ENCODE measurements at regions not wholly inside any gene's neighbourhood (a gene's known extent, or its start where the extent isn't known, plus 50 kb on each side); places are given as distances from the start of the nearest gene placed in this dataset.

DNA sequence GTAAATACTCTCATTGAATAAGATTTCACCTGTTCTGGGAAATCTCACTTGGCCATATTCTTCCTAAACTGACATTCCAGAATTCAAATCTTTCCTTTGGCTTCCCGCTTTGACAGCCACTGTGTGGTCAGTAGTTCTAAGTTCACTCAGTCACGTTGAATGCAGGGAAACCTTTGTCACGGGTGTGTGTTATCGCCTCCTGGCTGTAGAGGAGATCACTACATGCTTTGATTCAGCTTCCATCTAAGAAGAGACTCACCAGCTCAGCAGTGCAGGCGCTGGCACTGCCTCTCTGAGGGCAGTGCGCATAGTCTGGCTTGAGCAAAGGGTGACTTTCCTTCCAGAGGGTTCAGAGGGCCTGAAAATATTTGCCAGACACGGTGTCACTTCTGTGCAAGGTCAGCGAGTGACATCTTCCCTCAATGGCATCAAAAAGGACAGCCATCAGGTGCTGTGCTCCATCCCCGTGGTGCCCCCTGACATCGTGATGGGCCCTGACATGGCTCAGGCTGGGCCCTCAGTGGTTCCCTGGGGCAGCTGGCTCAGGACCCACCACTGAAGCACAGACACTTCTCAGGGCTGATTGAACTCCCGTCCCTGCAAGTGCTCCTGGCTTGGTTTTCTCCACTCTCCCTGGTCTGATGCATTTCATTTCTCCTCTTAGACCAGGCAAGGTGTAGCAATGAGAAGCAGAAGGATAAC lies 635.4 kb upstream of the ARGLU1 start:
- POLR2A ChIA-PET = no interaction called here
- no TSS peak for BruUV-seq (replicated peaks)
- Histone ChIP-seq H3K9ac (ENCODE audit: insufficient read depth in 1 of 2, low read depth in 2 of 2, low read length in 2 of 2) (no peak overlapping the region), H3K4me1 (replicated peaks in 1 of 2; ENCODE audit: control insufficient read depth in 2 of 2, insufficient read depth in 2 of 2, low read length in 2 of 2) (no peaks in the 10 kb centered on the region), H3K27me3 (ENCODE audit: control insufficient read depth in 2 of 2, insufficient read depth in 2 of 2, low read length in 2 of 2) (no peaks in the 10 kb centered on the region), H3K9me3 (replicated peaks; ENCODE audit: control insufficient read depth, insufficient read depth, low read depth, low read length) (no peaks in the 10 kb centered on the region), H3K79me2 (ENCODE audit: control insufficient read depth, insufficient read depth, low read length) (no peaks in the 10 kb centered on the region), H3K9me1 (ENCODE audit: control insufficient read depth, insufficient read depth, low read length) (no peaks in the 10 kb centered on the region), H3K4me3 (no peak overlapping the region), H2AFZ (ENCODE audit: low read depth, low read length) (no peak overlapping the region), H3K27ac (ENCODE audit: extremely low read depth, low read depth, low read length) (no peak overlapping the region), H4K20me1 (replicated peaks; ENCODE audit: control insufficient read depth, insufficient read depth, low read length) (no peaks in the 10 kb centered on the region), H3K36me3 (ENCODE audit: control insufficient read depth, insufficient read depth, low read length) (no peaks in the 10 kb centered on the region), H3K4me2 (ENCODE audit: insufficient read depth, low read length) (no peak overlapping the region)
- no peak for FAIRE-seq
- 0% methylated on average over 4 of the region's 11 CpGs for WGBS (ENCODE audit: insufficient coverage, low coverage, missing lambda C conversion rate)
- in situ Hi-C loops (cut with MboI) (no loop called here), intact Hi-C loops (cut with micrococcal nuclease) (loop anchor here (10.0 kb wide), 1 partner anchor 1692 kb away; no protein-coding TSS in a partner anchor)
- 0 out of 3 replicates have a peak, but pooled peaks have one; percentile 38 for ATAC-seq
- CTCF ChIA-PET (ENCODE audit: low intra/inter-chr PET ratio) = no interaction called here
- TF ChIP-seq, protein P1, sequence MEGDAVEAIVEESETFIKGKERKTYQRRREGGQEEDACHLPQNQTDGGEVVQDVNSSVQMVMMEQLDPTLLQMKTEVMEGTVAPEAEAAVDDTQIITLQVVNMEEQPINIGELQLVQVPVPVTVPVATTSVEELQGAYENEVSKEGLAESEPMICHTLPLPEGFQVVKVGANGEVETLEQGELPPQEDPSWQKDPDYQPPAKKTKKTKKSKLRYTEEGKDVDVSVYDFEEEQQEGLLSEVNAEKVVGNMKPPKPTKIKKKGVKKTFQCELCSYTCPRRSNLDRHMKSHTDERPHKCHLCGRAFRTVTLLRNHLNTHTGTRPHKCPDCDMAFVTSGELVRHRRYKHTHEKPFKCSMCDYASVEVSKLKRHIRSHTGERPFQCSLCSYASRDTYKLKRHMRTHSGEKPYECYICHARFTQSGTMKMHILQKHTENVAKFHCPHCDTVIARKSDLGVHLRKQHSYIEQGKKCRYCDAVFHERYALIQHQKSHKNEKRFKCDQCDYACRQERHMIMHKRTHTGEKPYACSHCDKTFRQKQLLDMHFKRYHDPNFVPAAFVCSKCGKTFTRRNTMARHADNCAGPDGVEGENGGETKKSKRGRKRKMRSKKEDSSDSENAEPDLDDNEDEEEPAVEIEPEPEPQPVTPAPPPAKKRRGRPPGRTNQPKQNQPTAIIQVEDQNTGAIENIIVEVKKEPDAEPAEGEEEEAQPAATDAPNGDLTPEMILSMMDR (IDR thresholded peaks at IDR 0.05 in 2 of 3, conservative IDR thresholded peaks at IDR 0.05 in 1 of 3; ENCODE audit: insufficient read depth in 2 of 3, low read depth in 1 of 3, low read length in 3 of 3) = 0 out of 6 replicates have a peak, but pooled peaks of 2 of the 3 experiments have one; percentile 8 to 22
- TF ChIP-seq, protein P2, sequence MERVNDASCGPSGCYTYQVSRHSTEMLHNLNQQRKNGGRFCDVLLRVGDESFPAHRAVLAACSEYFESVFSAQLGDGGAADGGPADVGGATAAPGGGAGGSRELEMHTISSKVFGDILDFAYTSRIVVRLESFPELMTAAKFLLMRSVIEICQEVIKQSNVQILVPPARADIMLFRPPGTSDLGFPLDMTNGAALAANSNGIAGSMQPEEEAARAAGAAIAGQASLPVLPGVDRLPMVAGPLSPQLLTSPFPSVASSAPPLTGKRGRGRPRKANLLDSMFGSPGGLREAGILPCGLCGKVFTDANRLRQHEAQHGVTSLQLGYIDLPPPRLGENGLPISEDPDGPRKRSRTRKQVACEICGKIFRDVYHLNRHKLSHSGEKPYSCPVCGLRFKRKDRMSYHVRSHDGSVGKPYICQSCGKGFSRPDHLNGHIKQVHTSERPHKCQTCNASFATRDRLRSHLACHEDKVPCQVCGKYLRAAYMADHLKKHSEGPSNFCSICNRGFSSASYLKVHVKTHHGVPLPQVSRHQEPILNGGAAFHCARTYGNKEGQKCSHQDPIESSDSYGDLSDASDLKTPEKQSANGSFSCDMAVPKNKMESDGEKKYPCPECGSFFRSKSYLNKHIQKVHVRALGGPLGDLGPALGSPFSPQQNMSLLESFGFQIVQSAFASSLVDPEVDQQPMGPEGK (CRISPR knock-in tag; IDR thresholded peaks at IDR 0.05; ENCODE audit: borderline replicate concordance) = no peak
- DNase-seq (ENCODE audit: extremely low read depth in 1 of 4, low spot score in 3 of 4) = peak in 2 of 4 experiments; percentile 3 to 6

Measured in K562 (cell line).